ENCODE measurements at regions not wholly inside any gene's neighbourhood (a gene's known extent, or its start where the extent isn't known, plus 50 kb on each side); places are given as distances from the start of the nearest gene placed in this dataset.

GRCh38 chr7:85972504-85973141 lies 671.1 kb upstream of the GRM3 start:
- Mint-ChIP-seq H3K27ac (ENCODE audit: unreplicated experiment) (no peak overlapping the region), H3K27me3 (ENCODE audit: low read depth) (peaks cover 5% of the 10 kb centered on the region), H3K4me1 (ENCODE audit: low read depth) (no peaks in the 10 kb centered on the region), H3K4me3 (ENCODE audit: unreplicated experiment) (no peak overlapping the region), H3K9me3 (ENCODE audit: low read depth) (no peaks in the 10 kb centered on the region), H3K36me3 (ENCODE audit: low read depth) (no peaks in the 10 kb centered on the region)
- TF ChIP-seq CTCF (IDR thresholded peaks at IDR 0.05): no peak
- no peak for DNase-seq (ENCODE audit: low spot score)

GRCh38 chr7:85954961-85955360 lies 688.7 kb upstream of the GRM3 start:
- H3K9me3 Mint-ChIP-seq (ENCODE audit: low read depth): no peaks in the 10 kb centered on the region
- TF ChIP-seq CTCF (IDR thresholded peaks at IDR 0.05): no peak
- peaks cover 9% of the 10 kb centered on the region for H3K27me3 Mint-ChIP-seq (ENCODE audit: low read depth)
- no peak overlapping the region for H3K27ac Mint-ChIP-seq (ENCODE audit: unreplicated experiment)
- H3K4me1 Mint-ChIP-seq (ENCODE audit: low read depth): no peaks in the 10 kb centered on the region
- H3K4me3 Mint-ChIP-seq (ENCODE audit: unreplicated experiment): no peak overlapping the region
- no peaks in the 10 kb centered on the region for H3K36me3 Mint-ChIP-seq (ENCODE audit: low read depth)
- DNase-seq (ENCODE audit: low spot score): no peak

GRCh38 chr7:85950871-85951270 lies 692.8 kb upstream of the GRM3 start:
- Mint-ChIP-seq H3K9me3 (ENCODE audit: low read depth) (peaks cover 25% of the 10 kb centered on the region), H3K4me3 (ENCODE audit: unreplicated experiment) (no peak overlapping the region), H3K27ac (ENCODE audit: unreplicated experiment) (no peak overlapping the region), H3K27me3 (ENCODE audit: low read depth) (peaks cover 5% of the 10 kb centered on the region), H3K4me1 (ENCODE audit: low read depth) (no peaks in the 10 kb centered on the region), H3K36me3 (ENCODE audit: low read depth) (no peaks in the 10 kb centered on the region)
- no peak for TF ChIP-seq CTCF (IDR thresholded peaks at IDR 0.05)
- no peak for DNase-seq (ENCODE audit: low spot score)

GRCh38 chr7:85950418-85950817 lies 693.3 kb upstream of the GRM3 start:
- Mint-ChIP-seq H3K4me3 (ENCODE audit: unreplicated experiment) (no peak overlapping the region), H3K27ac (ENCODE audit: unreplicated experiment) (no peak overlapping the region), H3K27me3 (ENCODE audit: low read depth) (peaks cover 5% of the 10 kb centered on the region), H3K36me3 (ENCODE audit: low read depth) (no peaks in the 10 kb centered on the region), H3K9me3 (ENCODE audit: low read depth) (peaks cover 30% of the 10 kb centered on the region), H3K4me1 (ENCODE audit: low read depth) (no peaks in the 10 kb centered on the region)
- TF ChIP-seq CTCF (IDR thresholded peaks at IDR 0.05): no peak
- no peak for DNase-seq (ENCODE audit: low spot score)

GRCh38 chr7:85947767-85948166 lies 695.9 kb upstream of the GRM3 start:
- Mint-ChIP-seq H3K4me1 (ENCODE audit: low read depth) (no peaks in the 10 kb centered on the region), H3K36me3 (ENCODE audit: low read depth) (no peaks in the 10 kb centered on the region), H3K27me3 (ENCODE audit: low read depth) (peaks cover 1% of the 10 kb centered on the region), H3K27ac (ENCODE audit: unreplicated experiment) (no peak overlapping the region), H3K4me3 (ENCODE audit: unreplicated experiment) (no peak overlapping the region), H3K9me3 (ENCODE audit: low read depth) (peaks cover 41% of the 10 kb centered on the region)
- TF ChIP-seq CTCF (IDR thresholded peaks at IDR 0.05): no peak
- DNase-seq (ENCODE audit: low spot score): no peak
